ENCODE measurements at regions not wholly inside any gene's neighbourhood (a gene's known extent, or its start where the extent isn't known, plus 50 kb on each side); places are given as distances from the start of the nearest gene placed in this dataset.

DNA sequence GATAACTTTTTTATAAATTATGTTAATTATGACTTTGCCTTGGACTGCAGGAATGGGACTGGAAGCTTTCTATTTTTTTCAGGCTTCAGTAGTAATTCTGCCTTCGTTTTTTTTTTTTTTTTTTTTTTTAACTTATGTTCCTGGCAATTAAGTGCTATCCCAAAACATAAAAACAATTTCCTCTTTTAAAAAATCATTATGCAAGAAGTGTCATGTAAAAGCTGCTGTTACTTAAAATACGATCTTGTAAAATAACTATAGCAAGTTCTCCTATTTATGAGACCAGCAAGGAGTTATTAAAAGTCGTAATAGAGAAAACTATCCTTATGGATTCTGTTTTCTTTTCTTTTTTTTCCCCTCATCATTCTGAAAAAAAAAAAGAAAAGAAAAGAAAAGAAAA, 106.6 kb upstream of the FOXN2 start:
- Histone ChIP-seq H3K36me3 (ENCODE audit: insufficient read depth, low read length) (no peaks in the 10 kb centered on the region), H3K4me3 (ENCODE audit: low read length) (no peak overlapping the region), H3K9ac (ENCODE audit: low read depth, low read length) (no peak overlapping the region), H3K4me1 (ENCODE audit: control insufficient read depth, insufficient read depth, low read length) (peaks cover 33% of the 10 kb centered on the region), H3K9me3 (replicated peaks; ENCODE audit: low read length) (no peaks in the 10 kb centered on the region), H3K27me3 (ENCODE audit: control insufficient read depth, insufficient read depth, low read length) (no peaks in the 10 kb centered on the region), H3K4me2 (ENCODE audit: low read length) (no peak overlapping the region)

GRCh38 chr2:48209214-48209885, 105.1 kb upstream of the FOXN2 start:
- Histone ChIP-seq H3K4me1 (ENCODE audit: control insufficient read depth, insufficient read depth, low read length) (peaks cover 33% of the 10 kb centered on the region), H3K4me2 (ENCODE audit: low read length) (peak overlapping the region; percentile 12)

DNA sequence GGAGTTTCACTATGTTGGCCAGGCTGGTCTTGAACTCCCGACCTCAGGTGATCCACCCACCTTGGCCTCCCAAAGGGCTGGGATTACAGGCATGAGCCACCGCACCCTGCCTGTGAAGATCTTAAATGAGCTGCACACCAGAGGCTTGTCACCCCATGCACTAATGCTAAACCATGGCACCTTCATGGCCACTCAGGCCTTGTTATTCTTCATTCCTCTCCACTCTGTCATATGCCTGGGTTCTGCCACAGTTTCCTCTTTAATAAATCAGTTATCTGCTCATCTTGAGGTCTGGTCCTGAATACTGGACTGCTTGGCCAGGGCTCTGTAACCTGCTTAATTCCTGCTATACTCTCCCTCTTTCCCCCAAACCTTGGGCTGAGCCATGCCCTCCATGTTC, 104.3 kb upstream of the FOXN2 start:
- Histone ChIP-seq H3K9ac (ENCODE audit: low read depth, low read length) (no peak overlapping the region), H3K4me1 (ENCODE audit: control insufficient read depth, insufficient read depth, low read length) (peaks cover 33% of the 10 kb centered on the region), H3K9me3 (replicated peaks; ENCODE audit: low read length) (no peaks in the 10 kb centered on the region), H3K36me3 (ENCODE audit: insufficient read depth, low read length) (no peaks in the 10 kb centered on the region), H3K27me3 (ENCODE audit: control insufficient read depth, insufficient read depth, low read length) (no peaks in the 10 kb centered on the region), H3K4me3 (ENCODE audit: low read length) (no peak overlapping the region), H3K4me2 (ENCODE audit: low read length) (no peak overlapping the region)

More at GRCh38 chr2:48209214-48209885, 105.1 kb upstream of the FOXN2 start:
- Histone ChIP-seq H3K9ac (ENCODE audit: low read depth, low read length) (no peak overlapping the region), H3K4me3 (ENCODE audit: low read length) (no peak overlapping the region), H3K9me3 (replicated peaks; ENCODE audit: low read length) (no peaks in the 10 kb centered on the region), H3K27me3 (ENCODE audit: control insufficient read depth, insufficient read depth, low read length) (no peaks in the 10 kb centered on the region), H3K36me3 (ENCODE audit: insufficient read depth, low read length) (no peaks in the 10 kb centered on the region)

GRCh38 chr2:48213646-48214045, 100.8 kb upstream of the FOXN2 start:
- H3K36me3 ChIP-seq (ENCODE audit: insufficient read depth, low read length), result no peaks in the 10 kb centered on the region
- H3K4me1 ChIP-seq (ENCODE audit: control insufficient read depth, insufficient read depth, low read length), result peaks cover 19% of the 10 kb centered on the region
- H3K27me3 ChIP-seq (ENCODE audit: control insufficient read depth, insufficient read depth, low read length), result no peaks in the 10 kb centered on the region
- H3K4me3 ChIP-seq (ENCODE audit: low read length), result no peak overlapping the region
- H3K4me2 ChIP-seq (ENCODE audit: low read length), result no peak overlapping the region
- H3K9me3 ChIP-seq (replicated peaks; ENCODE audit: low read length), result no peaks in the 10 kb centered on the region
- no peak overlapping the region for H3K9ac ChIP-seq (ENCODE audit: low read depth, low read length)

DNA sequence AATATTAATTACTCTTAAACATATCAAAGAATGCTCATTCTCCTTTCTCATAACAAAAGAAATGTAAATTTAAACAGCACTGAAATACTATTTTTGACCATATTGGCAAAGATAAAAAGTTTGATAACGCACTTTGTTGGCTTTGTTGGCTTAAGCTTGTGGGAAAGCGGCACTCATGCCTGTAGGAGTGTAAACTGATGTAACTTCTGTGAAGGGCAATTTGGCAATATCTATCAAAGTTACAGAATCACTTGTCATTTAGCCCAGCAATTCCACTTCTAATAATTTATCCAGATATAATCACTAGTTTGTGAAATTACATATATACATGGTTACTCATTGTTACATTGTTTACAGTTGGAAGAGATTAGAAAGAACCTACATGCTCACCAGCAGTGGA, 96.3 kb upstream of the FOXN2 start:
- Histone ChIP-seq H3K4me1 (ENCODE audit: control insufficient read depth, insufficient read depth, low read length) (no peaks in the 10 kb centered on the region), H3K4me3 (ENCODE audit: low read length) (no peak overlapping the region), H3K9ac (ENCODE audit: low read depth, low read length) (no peak overlapping the region), H3K36me3 (ENCODE audit: insufficient read depth, low read length) (no peaks in the 10 kb centered on the region), H3K9me3 (replicated peaks; ENCODE audit: low read length) (no peaks in the 10 kb centered on the region), H3K27me3 (ENCODE audit: control insufficient read depth, insufficient read depth, low read length) (no peaks in the 10 kb centered on the region), H3K4me2 (ENCODE audit: low read length) (no peak overlapping the region)

DNA sequence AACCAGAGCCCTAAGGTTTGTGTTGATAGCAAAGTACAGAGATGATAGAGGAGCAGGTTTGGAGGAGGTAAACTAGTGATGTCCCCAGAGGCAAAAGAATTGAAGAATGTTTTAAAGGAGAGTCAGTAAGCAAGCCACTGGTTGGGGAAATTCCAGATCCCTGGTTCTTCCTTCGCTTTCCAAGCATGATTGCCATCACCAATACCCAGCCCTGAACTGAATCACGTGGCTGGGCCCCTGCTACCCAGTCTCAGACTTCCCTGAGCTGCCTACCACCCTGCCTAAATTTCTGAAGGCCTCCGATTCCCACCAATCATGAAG, 95.3 kb upstream of the FOXN2 start:
- H3K4me3 ChIP-seq (ENCODE audit: low read length), result no peak overlapping the region
- H3K36me3 ChIP-seq (ENCODE audit: insufficient read depth, low read length), result no peaks in the 10 kb centered on the region
- H3K9me3 ChIP-seq (replicated peaks; ENCODE audit: low read length), result no peaks in the 10 kb centered on the region
- H3K27me3 ChIP-seq (ENCODE audit: control insufficient read depth, insufficient read depth, low read length), result no peaks in the 10 kb centered on the region
- no peak overlapping the region for H3K9ac ChIP-seq (ENCODE audit: low read depth, low read length)
- H3K4me2 ChIP-seq (ENCODE audit: low read length), result no peak overlapping the region
- no peaks in the 10 kb centered on the region for H3K4me1 ChIP-seq (ENCODE audit: control insufficient read depth, insufficient read depth, low read length)

DNA sequence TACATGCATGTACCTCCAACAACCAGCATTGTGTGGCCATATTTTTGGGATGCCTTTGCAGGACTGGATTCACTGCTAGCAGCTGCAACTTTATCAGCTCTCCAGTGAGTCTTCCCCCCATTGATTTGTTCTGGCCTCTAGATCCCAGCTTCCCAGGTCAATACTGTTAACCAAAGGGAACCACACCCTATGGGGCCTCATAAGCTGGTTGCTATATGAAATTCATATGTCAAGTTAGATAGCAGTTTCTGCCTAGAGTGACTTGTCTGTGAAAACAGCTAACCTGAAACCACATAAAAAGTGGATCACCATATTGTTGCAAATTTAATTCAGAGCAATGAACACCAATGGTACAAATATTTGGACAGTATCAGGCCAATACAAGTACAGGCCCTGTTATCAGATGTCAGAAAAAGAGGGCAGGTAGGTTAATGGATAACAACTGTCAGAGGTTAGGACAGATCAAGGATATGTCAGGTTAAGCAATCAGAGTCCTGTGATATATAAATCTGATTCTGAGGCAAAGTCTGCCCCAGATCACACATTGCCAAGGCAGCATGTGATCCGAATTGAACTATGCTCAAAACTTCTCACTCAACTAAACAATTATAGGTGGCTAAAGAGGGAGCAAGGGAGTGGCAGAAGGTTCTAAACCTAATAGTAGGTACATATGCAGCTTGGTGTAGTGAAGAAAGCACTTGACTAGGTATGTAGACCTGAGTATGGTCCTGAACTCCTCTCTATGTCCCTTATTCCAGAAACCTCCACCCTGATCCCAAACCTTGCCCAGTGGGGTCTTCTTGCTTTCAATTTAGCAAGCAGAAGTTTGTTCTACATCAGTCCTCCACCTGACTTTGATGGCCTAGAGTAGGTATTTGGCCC, 94.7 kb upstream of the FOXN2 start:
- Histone ChIP-seq H3K4me2 (ENCODE audit: low read length) (no peak overlapping the region), H3K9me3 (replicated peaks; ENCODE audit: low read length) (no peaks in the 10 kb centered on the region), H3K27me3 (ENCODE audit: control insufficient read depth, insufficient read depth, low read length) (no peaks in the 10 kb centered on the region), H3K4me1 (ENCODE audit: control insufficient read depth, insufficient read depth, low read length) (no peaks in the 10 kb centered on the region), H3K36me3 (ENCODE audit: insufficient read depth, low read length) (no peaks in the 10 kb centered on the region), H3K4me3 (ENCODE audit: low read length) (no peak overlapping the region), H3K9ac (ENCODE audit: low read depth, low read length) (no peak overlapping the region)

DNA sequence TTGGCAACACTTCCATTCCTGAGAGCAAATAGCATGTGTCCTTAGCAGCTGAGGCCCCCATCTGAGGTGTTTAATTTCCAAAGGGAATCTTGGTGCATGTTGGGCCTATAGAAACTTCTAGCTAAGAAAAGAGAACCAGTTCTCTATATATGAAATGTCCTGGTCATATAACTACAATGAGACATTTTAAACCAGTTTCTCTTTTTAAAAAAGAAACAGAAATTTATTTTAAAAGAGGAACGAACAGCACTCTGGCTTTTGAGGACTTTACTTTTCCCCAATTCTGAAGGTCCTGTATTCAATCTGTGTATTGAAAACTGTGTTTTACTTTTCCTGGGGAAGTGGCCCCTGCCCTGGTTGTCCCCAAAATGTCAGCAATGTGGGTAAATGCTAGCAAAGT, 94.0 kb upstream of the FOXN2 start:
- Histone ChIP-seq H3K9ac (ENCODE audit: low read depth, low read length) (no peak overlapping the region), H3K4me3 (ENCODE audit: low read length) (no peak overlapping the region), H3K36me3 (ENCODE audit: insufficient read depth, low read length) (no peaks in the 10 kb centered on the region), H3K27me3 (ENCODE audit: control insufficient read depth, insufficient read depth, low read length) (no peaks in the 10 kb centered on the region), H3K4me1 (ENCODE audit: control insufficient read depth, insufficient read depth, low read length) (no peaks in the 10 kb centered on the region), H3K9me3 (replicated peaks; ENCODE audit: low read length) (no peaks in the 10 kb centered on the region), H3K4me2 (ENCODE audit: low read length) (no peak overlapping the region)

- H3K4me2 ChIP-seq (ENCODE audit: low read length), result no peak overlapping the region
- no peak overlapping the region for H3K9ac ChIP-seq (ENCODE audit: low read depth, low read length)
- no peaks in the 10 kb centered on the region for H3K36me3 ChIP-seq (ENCODE audit: insufficient read depth, low read length)
- no peaks in the 10 kb centered on the region for H3K4me1 ChIP-seq (ENCODE audit: control insufficient read depth, insufficient read depth, low read length)
- no peaks in the 10 kb centered on the region for H3K27me3 ChIP-seq (ENCODE audit: control insufficient read depth, insufficient read depth, low read length)
- H3K4me3 ChIP-seq (ENCODE audit: low read length), result no peak overlapping the region
- H3K9me3 ChIP-seq (replicated peaks; ENCODE audit: low read length), result no peaks in the 10 kb centered on the region
Observed at GRCh38 chr2:48221846-48222516, 92.5 kb upstream of the FOXN2 start.

DNA sequence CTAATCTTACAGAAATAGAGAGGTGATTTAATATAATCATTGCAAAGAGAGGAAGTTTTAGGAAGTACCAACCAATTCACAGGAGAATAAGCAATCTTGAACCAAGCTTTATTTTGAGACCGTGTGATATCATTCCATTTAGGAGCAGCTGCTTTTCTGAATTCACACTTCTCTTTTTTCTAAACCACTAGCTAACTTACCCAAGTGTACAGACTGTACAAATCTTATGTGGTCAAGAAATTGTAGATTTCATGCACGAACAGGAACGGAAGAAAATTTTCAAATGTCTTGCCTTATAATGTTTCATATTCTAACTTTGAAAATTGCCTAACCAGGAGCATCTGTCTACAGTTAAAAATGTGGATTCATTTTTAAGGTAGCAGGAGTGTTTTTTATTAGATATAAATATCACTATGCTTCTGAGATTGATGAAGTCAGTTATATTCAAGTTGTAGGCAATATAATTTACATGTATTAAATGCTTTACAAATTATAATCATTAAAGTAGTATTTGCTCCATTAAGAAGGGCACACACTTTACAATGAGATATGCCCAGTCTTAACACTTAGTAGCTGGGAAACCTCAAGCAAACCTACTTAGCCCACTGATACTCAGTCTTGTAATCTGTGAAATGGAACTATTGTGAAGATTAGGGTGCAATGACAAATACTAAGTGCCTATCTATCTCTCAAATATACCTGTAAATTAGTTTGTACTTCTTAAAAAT, 86.7 kb upstream of the FOXN2 start:
- no peaks in the 10 kb centered on the region for H3K9me3 ChIP-seq (replicated peaks; ENCODE audit: low read length)
- H3K9ac ChIP-seq (ENCODE audit: low read depth, low read length), result no peak overlapping the region
- H3K4me3 ChIP-seq (ENCODE audit: low read length), result no peak overlapping the region
- no peaks in the 10 kb centered on the region for H3K36me3 ChIP-seq (ENCODE audit: insufficient read depth, low read length)
- H3K4me2 ChIP-seq (ENCODE audit: low read length), result no peak overlapping the region
- no peaks in the 10 kb centered on the region for H3K4me1 ChIP-seq (ENCODE audit: control insufficient read depth, insufficient read depth, low read length)
- no peaks in the 10 kb centered on the region for H3K27me3 ChIP-seq (ENCODE audit: control insufficient read depth, insufficient read depth, low read length)

- Histone ChIP-seq H3K9me3 (replicated peaks; ENCODE audit: low read length) (no peaks in the 10 kb centered on the region), H3K36me3 (ENCODE audit: insufficient read depth, low read length) (no peaks in the 10 kb centered on the region), H3K27me3 (ENCODE audit: control insufficient read depth, insufficient read depth, low read length) (no peaks in the 10 kb centered on the region), H3K4me3 (ENCODE audit: low read length) (no peak overlapping the region), H3K9ac (ENCODE audit: low read depth, low read length) (no peak overlapping the region), H3K4me2 (ENCODE audit: low read length) (no peak overlapping the region), H3K4me1 (ENCODE audit: control insufficient read depth, insufficient read depth, low read length) (no peaks in the 10 kb centered on the region)
Observed at GRCh38 chr2:48228345-48228684, 86.2 kb upstream of the FOXN2 start.
